ENCODE measurements at regions not wholly inside any gene's neighbourhood (a gene's known extent, or its start where the extent isn't known, plus 50 kb on each side); places are given as distances from the start of the nearest gene placed in this dataset.

DNA sequence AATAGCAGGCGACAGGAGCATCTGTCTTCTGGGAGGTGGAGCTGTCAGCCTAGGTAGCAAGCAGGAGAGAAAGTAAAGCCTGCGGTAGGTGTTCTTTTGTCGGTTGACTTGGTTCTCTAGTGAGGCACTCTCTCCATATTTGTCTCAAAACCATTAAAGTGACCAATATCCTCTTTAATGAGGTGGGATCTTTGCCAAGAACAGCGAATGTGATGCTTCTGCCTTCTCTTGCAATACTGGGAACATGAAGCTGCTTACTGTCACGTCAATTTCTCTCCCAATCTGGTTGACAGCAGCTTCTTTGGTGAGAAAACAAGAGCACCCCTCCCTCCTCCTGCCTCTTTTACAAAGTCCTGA, 176.7 kb downstream of the ABCC12 start:
- TF ChIP-seq SIN3A (IDR thresholded peaks at IDR 0.05; ENCODE audit: borderline replicate concordance, insufficient read depth, low read depth, low read length), result no peak
- no peak for TF ChIP-seq POLR2AphosphoS5 (IDR thresholded peaks at IDR 0.05; ENCODE audit: low read depth, low read length)
- TF ChIP-seq, protein P1, sequence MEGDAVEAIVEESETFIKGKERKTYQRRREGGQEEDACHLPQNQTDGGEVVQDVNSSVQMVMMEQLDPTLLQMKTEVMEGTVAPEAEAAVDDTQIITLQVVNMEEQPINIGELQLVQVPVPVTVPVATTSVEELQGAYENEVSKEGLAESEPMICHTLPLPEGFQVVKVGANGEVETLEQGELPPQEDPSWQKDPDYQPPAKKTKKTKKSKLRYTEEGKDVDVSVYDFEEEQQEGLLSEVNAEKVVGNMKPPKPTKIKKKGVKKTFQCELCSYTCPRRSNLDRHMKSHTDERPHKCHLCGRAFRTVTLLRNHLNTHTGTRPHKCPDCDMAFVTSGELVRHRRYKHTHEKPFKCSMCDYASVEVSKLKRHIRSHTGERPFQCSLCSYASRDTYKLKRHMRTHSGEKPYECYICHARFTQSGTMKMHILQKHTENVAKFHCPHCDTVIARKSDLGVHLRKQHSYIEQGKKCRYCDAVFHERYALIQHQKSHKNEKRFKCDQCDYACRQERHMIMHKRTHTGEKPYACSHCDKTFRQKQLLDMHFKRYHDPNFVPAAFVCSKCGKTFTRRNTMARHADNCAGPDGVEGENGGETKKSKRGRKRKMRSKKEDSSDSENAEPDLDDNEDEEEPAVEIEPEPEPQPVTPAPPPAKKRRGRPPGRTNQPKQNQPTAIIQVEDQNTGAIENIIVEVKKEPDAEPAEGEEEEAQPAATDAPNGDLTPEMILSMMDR (IDR thresholded peaks at IDR 0.05), result no peak
- TF ChIP-seq TCF7L2 (IDR thresholded peaks at IDR 0.05; ENCODE audit: low read depth, low read length), result no peak
- TF ChIP-seq REST (IDR thresholded peaks at IDR 0.05; ENCODE audit: insufficient read depth in 1 of 2, low read depth in 2 of 2, low read length in 1 of 2), result no peak
- POLR2A ChIA-PET, result no interaction called here
- Histone ChIP-seq H3K9me3 (ENCODE audit: control insufficient read depth, insufficient read depth, low read depth, low read length) (no peaks in the 10 kb centered on the region), H3K4me1 (ENCODE audit: control insufficient read depth, insufficient read depth, low read length) (no peaks in the 10 kb centered on the region), H3K27ac (ENCODE audit: low read length) (no peak overlapping the region), H3K36me3 (ENCODE audit: control insufficient read depth, insufficient read depth, low read length) (no peaks in the 10 kb centered on the region), H3K4me3 (ENCODE audit: low read depth in 2 of 2, low read length in 2 of 2) (no peak overlapping the region), H3K27me3 (ENCODE audit: control insufficient read depth, insufficient read depth, low read length) (no peaks in the 10 kb centered on the region)
- BruUV-seq (replicated peaks), result no TSS peak
- DNase-seq (ENCODE audit: low read depth, low spot score), result no peak
- CTCF ChIA-PET, result no interaction called here
- intact Hi-C loops (cut with micrococcal nuclease; ENCODE audit: unreplicated experiment) (no loop called here), in situ Hi-C loops (cut with HindIII; ENCODE audit: low pct_unique_long_range_greater_than_20kb, low sequenced_read_pairs) (no loop called here)
- ATAC-seq, result no peak

- POLR2A ChIA-PET, result no interaction called here
- Histone ChIP-seq H3K4me3 (ENCODE audit: low read depth in 2 of 2, low read length in 2 of 2) (no peak overlapping the region), H3K4me1 (ENCODE audit: control insufficient read depth, insufficient read depth, low read length) (no peaks in the 10 kb centered on the region), H3K9me3 (ENCODE audit: control insufficient read depth, insufficient read depth, low read depth, low read length) (no peaks in the 10 kb centered on the region), H3K27me3 (ENCODE audit: control insufficient read depth, insufficient read depth, low read length) (no peaks in the 10 kb centered on the region), H3K27ac (ENCODE audit: low read length) (no peak overlapping the region), H3K36me3 (ENCODE audit: control insufficient read depth, insufficient read depth, low read length) (no peaks in the 10 kb centered on the region)
- intact Hi-C loops (cut with micrococcal nuclease; ENCODE audit: unreplicated experiment) (no loop called here), in situ Hi-C loops (cut with HindIII; ENCODE audit: low pct_unique_long_range_greater_than_20kb, low sequenced_read_pairs) (no loop called here)
- no peak for TF ChIP-seq POLR2AphosphoS5 (IDR thresholded peaks at IDR 0.05; ENCODE audit: low read depth, low read length)
- no peak for TF ChIP-seq SIN3A (IDR thresholded peaks at IDR 0.05; ENCODE audit: borderline replicate concordance, insufficient read depth, low read depth, low read length)
- no peak for TF ChIP-seq REST (IDR thresholded peaks at IDR 0.05; ENCODE audit: insufficient read depth in 1 of 2, low read depth in 2 of 2, low read length in 1 of 2)
- TF ChIP-seq, protein P1 (IDR thresholded peaks at IDR 0.05), result no peak
- TF ChIP-seq TCF7L2 (IDR thresholded peaks at IDR 0.05; ENCODE audit: low read depth, low read length), result no peak
- CTCF ChIA-PET, result no interaction called here
- ATAC-seq (no peak), DNase-seq (ENCODE audit: low read depth, low spot score) (no peak)
- BruUV-seq (replicated peaks), result no TSS peak
These were observed 177.2 kb downstream of the ABCC12 start for GRCh38 chr16:47978491-47979163.
